ENCODE measurements at regions not wholly inside any gene's neighbourhood (a gene's known extent, or its start where the extent isn't known, plus 50 kb on each side); places are given as distances from the start of the nearest gene placed in this dataset.
"Not testable (repeated sequence)": the region's sequence is repeated elsewhere in the genome, so short reads cannot be mapped to it uniquely, and the experiment has no call there.

DNA sequence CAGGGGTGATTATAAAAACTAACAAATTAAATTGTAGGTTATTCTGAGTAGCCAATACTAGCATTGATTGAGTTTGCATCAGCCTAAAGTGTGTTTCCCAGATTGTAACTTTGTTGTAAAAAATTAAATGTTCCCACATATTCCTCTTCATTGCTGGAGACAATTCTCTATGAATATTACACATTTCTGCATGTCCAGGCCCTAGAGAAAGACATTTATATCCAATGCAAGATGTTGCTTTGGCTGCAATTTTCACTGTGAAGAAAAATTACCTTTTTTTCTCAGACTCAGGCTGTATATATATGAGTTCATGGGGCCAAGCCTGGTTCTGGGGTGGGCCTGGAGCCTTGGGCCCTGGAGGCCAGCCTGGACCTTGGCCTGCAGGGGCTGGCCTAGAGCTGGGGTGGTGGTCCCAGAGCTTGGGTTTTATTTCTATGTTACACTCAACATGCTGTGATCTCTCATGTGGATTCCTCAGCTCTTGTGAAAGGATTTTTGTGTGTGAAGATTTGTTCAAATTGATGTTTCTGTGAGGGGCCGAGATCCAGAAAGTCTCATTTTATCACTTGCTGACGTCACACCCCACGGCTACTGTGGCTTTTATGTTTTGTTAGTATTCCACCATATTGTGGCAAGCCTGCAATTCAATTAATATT lies 232.5 kb downstream of the SPATA31A1 start:
- no peak for DNase-seq (ENCODE audit: low read depth, low spot score)
- in situ Hi-C loops (cut with HindIII; ENCODE audit: low sequenced_read_pairs), result no loop called here
- no peak overlapping the region for H3K4me3 ChIP-seq (ENCODE audit: low read depth, low read length)
- TF ChIP-seq, protein P1, sequence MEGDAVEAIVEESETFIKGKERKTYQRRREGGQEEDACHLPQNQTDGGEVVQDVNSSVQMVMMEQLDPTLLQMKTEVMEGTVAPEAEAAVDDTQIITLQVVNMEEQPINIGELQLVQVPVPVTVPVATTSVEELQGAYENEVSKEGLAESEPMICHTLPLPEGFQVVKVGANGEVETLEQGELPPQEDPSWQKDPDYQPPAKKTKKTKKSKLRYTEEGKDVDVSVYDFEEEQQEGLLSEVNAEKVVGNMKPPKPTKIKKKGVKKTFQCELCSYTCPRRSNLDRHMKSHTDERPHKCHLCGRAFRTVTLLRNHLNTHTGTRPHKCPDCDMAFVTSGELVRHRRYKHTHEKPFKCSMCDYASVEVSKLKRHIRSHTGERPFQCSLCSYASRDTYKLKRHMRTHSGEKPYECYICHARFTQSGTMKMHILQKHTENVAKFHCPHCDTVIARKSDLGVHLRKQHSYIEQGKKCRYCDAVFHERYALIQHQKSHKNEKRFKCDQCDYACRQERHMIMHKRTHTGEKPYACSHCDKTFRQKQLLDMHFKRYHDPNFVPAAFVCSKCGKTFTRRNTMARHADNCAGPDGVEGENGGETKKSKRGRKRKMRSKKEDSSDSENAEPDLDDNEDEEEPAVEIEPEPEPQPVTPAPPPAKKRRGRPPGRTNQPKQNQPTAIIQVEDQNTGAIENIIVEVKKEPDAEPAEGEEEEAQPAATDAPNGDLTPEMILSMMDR (IDR thresholded peaks at IDR 0.05; ENCODE audit: low read depth, low read length), result no peak

DNA sequence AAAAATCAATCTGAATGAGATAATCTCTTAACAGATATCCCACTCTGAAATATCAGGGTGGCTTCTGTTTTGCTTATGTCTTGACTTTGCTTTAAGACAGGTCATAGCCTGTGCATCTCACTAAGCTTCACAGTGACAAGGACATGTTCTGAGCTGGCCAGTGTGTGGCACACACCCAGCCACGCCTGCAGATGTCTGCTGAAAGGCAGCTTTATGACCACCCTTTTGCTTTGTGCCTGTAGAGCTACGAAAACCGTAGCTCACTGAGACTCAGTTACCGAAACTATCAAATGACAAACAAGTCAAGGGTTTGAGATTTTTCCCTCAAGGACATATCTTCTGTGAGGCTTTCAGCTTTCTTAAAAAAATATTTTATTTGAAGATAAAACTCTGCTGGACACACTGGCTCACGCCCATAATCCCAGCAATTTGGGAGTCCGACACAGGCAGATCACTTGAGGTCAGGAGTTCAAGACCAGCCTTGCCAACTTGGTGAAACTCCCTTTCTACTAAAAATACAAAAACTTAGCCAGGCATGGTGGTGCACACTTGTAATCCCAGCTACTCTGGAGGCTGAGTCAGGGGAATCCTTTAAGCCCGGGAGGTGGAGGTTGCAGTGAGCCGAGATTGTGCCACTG lies 233.2 kb downstream of the SPATA31A1 start:
- in situ Hi-C loops (cut with HindIII; ENCODE audit: low sequenced_read_pairs), result no loop called here
- no peak for DNase-seq (ENCODE audit: low read depth, low spot score)
- TF ChIP-seq, protein P1 (IDR thresholded peaks at IDR 0.05; ENCODE audit: low read depth, low read length), result no peak

DNA sequence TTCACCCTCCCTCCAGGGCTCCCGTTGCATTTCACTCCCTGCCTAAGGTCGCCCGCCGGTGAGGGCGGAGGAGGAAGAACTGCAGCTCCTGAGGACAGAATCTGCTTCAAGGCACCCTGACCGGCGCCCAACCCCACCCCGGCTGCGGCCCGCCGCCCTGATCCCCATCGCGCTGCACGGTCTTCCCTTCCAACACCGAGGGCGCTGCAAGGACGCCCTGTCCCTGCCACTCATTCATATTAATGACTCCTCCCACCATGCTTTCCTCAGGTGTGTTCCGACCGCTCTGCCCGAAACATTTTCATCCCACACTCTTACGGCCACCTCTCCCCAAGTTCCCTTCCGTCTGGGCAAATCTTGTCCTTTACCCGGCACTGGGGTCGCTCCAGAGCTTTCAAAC lies 248.6 kb downstream of the SPATA31A1 start:
- DNase-seq (ENCODE audit: low read depth, low spot score); in situ Hi-C loops (cut with HindIII; ENCODE audit: low sequenced_read_pairs): not testable (repeated sequence)

More for the DNA sequence above, 233.2 kb downstream of the SPATA31A1 start:
- no peak overlapping the region for H3K4me3 ChIP-seq (ENCODE audit: low read depth, low read length)

DNA sequence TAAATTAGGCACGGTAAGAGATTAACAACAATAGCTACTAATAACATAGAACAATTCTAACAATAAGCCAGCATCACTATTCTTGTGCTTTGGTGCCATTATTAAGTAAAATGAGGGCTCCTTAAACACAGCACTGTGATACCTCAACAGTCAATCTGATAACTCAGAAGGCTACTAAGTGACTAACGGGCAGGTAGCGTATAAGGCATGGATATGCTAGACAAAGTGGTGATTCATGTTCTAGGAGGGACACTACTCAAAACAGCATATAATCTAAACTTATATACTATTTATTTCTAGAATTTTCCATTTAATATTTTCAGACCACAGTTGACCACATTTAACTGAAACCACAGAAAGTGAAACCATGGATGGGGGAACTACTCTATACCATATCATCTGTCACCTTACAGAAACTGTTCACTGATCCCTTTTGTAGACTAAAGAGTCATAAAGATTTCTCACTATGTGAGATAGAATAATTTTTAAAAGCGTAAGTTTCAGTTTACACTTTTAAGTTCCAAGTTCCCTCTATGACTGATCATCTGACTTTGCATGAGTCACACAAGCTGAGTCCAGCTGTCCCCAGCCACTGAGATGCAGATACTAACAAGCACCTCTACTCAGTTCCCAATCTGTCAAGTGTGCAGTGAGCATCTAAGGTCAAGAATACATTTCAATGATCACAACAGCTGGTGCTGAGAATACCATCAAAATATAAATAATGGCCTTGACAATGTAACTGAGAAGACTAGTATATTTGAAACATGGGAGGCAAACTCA lies 256.2 kb downstream of the SPATA31A1 start:
- H3K4me3 ChIP-seq (ENCODE audit: low read depth, low read length); in situ Hi-C loops (cut with HindIII; ENCODE audit: low sequenced_read_pairs); DNase-seq (ENCODE audit: low read depth, low spot score): not testable (repeated sequence)

More for the DNA sequence above, 248.6 kb downstream of the SPATA31A1 start:
- not testable (repeated sequence) for H3K4me3 ChIP-seq (ENCODE audit: low read depth, low read length)

DNA sequence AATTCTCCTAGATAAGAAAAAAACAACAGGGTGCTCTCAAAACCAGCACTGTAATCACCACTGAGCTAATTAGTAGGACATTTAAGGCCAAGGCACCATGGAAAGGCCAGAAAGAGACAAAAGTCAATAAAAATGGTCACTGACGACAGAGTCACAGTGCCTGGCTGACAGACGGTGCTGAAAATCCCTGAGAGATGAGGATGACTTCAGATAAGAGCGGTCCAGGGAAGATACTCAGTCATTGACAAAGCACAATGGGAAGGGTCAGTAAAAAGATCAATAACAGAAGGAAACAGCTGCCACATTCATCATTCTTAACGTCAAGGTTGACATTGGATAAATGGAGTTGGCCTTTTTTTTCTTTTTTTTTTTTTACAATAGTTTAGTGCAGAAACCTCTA lies 261.0 kb downstream of the SPATA31A1 start:
- DNase-seq (ENCODE audit: low read depth, low spot score); in situ Hi-C loops (cut with HindIII; ENCODE audit: low sequenced_read_pairs); H3K4me3 ChIP-seq (ENCODE audit: low read depth, low read length): not testable (repeated sequence)

DNA sequence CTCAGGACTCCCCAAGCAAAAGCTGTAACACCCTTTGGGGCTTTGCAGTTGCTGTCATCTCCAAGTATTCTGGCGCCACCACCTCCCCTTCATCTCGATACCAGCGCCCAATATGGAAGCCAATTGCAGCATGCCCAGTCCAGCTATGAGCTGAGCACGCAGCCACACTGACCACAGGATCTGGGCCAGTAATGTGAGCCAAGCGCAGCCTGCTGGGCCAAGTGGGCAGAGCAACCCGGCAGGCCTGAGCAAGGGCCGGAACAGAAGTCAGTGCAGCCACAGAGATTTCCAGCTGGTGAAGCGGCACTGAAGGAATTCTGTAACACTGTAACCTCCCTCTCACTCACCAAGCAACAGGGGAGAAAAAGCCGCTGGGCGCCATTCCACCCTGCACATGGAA lies 268.6 kb downstream of the SPATA31A1 start:
- DNase-seq (ENCODE audit: low read depth, low spot score); in situ Hi-C loops (cut with HindIII; ENCODE audit: low sequenced_read_pairs); H3K4me3 ChIP-seq (ENCODE audit: low read depth, low read length): not testable (repeated sequence)

DNA sequence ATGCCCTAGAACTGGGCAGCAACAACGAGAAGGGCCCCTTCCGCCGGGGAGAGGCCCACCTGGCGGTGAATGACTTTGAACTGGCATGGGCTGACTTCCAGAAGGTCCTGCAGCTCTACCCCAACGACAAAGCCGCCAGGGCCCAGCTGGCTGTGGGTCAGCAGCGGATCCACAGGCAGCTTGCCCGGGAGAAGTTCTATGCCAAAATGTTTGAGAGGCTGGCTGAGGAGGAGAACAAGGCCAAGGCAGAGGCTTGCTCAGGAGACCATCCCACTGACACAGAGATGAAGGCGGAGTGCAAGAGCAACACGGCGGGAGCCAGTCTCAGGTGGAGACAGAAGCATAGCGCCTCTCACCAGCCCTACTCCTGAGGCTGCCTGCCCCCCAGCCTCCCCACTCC lies 276.6 kb downstream of the SPATA31A1 start:
- in situ Hi-C loops (cut with HindIII; ENCODE audit: low sequenced_read_pairs); H3K4me3 ChIP-seq (ENCODE audit: low read depth, low read length); DNase-seq (ENCODE audit: low read depth, low spot score): not testable (repeated sequence)

DNA sequence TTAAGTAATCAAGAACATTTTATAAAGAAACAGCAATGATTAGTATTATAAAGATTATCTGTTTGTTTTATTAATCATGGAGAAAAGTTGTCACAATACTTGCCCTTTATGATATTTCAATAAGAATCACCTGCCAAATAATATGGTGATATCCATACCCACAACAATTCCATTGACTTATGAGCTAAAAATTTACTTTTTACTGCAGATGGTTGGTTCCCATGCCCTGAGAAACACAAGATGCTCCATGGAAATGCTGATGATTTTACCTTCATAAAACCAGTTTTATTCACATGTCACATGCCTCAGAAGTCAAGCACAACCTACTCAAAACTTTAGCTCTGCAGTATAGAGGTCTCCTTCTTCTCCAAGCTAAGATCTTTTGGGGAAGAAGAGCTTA lies 293.6 kb downstream of the SPATA31A1 start:
- in situ Hi-C loops (cut with HindIII; ENCODE audit: low sequenced_read_pairs); DNase-seq (ENCODE audit: low read depth, low spot score); H3K4me3 ChIP-seq (ENCODE audit: low read depth, low read length): not testable (repeated sequence)

DNA sequence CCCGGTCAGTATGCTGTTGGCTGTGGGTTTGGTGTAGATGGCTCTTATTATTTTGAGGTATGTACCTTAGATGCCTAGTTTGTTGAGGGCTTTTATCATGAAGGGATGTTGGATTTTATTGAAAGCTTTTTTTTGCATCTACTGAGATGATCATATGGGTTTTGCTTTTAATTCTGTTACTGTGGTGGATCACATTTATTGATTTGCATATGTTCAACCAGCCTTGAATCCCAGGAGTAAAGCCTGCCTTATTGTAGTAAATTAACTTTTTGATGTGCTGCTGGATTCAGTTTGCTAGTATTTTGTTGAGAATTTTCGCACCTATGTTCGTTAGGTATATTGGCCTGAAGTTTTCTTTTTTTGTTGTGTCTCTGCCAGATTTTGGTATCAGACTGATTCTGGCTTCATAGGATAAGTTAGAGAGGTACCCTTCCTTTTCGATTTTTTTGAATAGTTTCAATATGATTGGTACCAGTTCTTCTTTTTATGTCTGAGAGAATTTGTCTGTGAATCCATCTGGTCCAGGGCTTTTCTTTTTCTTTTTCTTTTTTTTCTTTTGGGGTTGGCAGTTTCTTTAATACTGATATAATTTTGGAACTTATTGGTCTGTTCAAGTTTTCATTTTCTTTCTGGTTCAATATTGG lies 301.6 kb downstream of the SPATA31A1 start:
- H3K4me3 ChIP-seq (ENCODE audit: low read depth, low read length); DNase-seq (ENCODE audit: low read depth, low spot score); in situ Hi-C loops (cut with HindIII; ENCODE audit: low sequenced_read_pairs): not testable (repeated sequence)

DNA sequence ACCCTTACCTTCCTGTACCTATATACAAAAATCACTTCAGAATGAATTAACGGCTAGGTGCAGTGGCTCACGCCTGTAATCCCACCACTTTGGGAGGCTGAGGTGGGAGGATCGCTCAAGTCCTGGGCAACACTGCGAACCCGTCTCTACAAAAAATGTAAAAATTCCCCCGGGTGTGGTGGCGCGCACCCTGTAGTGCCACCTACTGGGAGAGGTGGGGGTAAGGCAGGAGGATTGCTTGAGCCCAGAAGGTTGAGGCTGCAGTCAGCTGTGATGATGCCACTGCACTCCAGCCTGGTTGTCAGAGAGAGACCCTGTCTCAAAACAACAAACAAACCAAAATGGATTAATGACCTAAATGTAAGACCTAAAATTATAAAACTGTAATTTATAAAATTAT lies 307.6 kb downstream of the SPATA31A1 start:
- in situ Hi-C loops (cut with HindIII; ENCODE audit: low sequenced_read_pairs); H3K4me3 ChIP-seq (ENCODE audit: low read depth, low read length); DNase-seq (ENCODE audit: low read depth, low spot score): not testable (repeated sequence)

DNA sequence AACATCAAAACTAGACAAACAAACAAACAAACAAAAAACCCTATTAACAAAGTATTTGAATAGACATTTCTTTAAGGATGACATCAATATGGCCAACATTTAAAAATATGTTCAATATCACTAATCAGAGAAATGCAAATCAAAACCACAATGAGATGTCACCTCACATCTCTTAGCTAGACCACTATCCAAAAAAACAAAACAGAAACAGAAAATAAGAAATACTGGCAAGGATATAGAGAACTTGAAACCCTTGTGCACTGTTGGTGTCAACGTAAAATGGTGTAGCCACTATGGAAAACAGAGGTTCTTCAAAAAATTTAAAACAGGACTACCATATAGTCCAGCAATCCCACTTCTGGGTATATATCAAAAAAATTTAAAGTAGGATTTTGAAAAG lies 308.2 kb downstream of the SPATA31A1 start:
- DNase-seq (ENCODE audit: low read depth, low spot score); in situ Hi-C loops (cut with HindIII; ENCODE audit: low sequenced_read_pairs); H3K4me3 ChIP-seq (ENCODE audit: low read depth, low read length): not testable (repeated sequence)

DNA sequence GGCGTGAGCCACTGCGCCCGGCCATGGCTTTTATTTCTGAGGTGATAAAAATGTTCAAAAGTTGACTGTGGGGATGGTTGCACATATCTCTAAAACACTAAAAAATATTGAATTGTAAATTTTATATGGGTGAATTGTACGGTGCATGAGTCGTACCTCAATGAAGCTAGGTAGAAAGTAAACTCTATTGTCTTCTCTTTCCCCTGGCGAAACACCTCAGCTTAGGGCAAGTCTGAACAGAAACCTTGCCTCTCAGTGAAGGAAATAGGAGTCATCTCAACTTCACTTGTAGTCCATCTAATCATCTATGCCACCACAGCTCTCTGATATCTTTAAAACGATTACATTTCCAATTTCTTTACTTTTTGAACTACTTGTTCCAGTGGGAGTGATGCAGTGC lies 309.6 kb downstream of the SPATA31A1 start:
- H3K4me3 ChIP-seq (ENCODE audit: low read depth, low read length); DNase-seq (ENCODE audit: low read depth, low spot score); in situ Hi-C loops (cut with HindIII; ENCODE audit: low sequenced_read_pairs): not testable (repeated sequence)

DNA sequence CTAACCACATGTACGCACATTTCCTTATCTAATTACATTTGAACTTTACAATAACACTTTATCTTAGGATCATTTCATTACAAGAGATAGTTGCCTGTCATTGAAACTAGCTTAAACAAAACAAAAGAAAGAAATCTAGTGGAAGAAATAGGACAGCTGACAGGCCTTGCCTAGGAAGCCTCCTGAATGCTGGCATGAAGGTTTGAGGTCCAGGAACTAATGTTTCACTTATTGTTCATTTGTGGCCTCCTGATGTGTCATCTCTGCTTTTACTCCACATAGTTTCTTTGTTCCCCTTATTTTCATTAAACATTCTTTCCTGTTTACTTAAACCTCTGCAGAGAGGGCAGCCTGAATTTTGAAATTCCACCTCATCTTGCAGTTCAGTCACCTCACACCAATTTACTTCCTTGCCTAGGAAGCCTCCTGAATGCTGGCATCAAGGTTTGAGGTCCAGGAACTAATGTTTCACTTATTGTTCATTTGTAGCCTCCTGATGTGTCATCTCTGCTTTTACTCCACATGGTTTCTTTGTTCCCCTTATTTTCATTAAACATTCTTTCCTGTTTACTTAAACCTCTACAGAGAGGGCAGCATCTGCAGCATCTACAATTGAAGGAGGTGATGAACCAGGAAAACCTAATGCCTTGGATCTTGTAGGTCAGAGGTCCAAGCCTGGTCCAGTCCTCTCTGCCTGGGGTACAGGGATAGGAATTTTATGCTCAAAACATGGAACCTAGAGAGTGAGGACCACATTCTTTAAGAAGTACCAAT lies 319.2 kb downstream of the SPATA31A1 start:
- in situ Hi-C loops (cut with HindIII; ENCODE audit: low sequenced_read_pairs); DNase-seq (ENCODE audit: low read depth, low spot score); H3K4me3 ChIP-seq (ENCODE audit: low read depth, low read length): not testable (repeated sequence)

DNA sequence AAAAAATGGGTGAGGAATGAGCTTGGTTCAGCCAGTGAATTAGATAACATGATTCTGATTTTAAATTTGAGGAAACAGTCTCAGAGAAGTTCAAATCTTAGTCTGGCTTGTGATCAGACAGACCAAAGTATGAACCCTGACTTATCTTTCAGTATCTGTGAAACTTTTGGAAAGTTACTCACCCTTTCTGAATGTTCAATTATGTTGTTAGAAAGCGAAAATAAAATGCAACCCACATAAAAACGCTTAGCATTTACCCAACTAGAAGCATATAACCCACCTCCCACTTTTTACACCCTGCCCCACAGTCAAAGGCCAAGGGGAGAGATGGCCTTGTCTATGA lies 319.7 kb downstream of the SPATA31A1 start:
- in situ Hi-C loops (cut with HindIII; ENCODE audit: low sequenced_read_pairs); H3K4me3 ChIP-seq (ENCODE audit: low read depth, low read length); DNase-seq (ENCODE audit: low read depth, low spot score): not testable (repeated sequence)

Data from astrocyte of the spinal cord (primary cell).